ENCODE measurements at regions not wholly inside any gene's neighbourhood (a gene's known extent, or its start where the extent isn't known, plus 50 kb on each side); places are given as distances from the start of the nearest gene placed in this dataset.

- TF ChIP-seq JUND (IDR thresholded peaks at IDR 0.05; ENCODE audit: low read depth, low read length) (no peak), MAX (IDR thresholded peaks at IDR 0.05; ENCODE audit: low read depth, low read length) (no peak), CTCF (IDR thresholded peaks at IDR 0.05 in 2 of 3, conservative IDR thresholded peaks at IDR 0.05 in 1 of 3; ENCODE audit: control insufficient read depth in 2 of 3, extremely low read depth in 1 of 3, insufficient read depth in 1 of 3, low read depth in 3 of 3, low read length in 3 of 3) (no peak), TCF12 (IDR thresholded peaks at IDR 0.05; ENCODE audit: low read depth, low read length) (no peak), SUZ12 (IDR thresholded peaks at IDR 0.05; ENCODE audit: unreplicated experiment) (no peak), FOS (IDR thresholded peaks at IDR 0.05; ENCODE audit: borderline replicate concordance, extremely low read depth, insufficient read length) (no peak), MXI1 (IDR thresholded peaks at IDR 0.05; ENCODE audit: low read depth, low read length) (no peak), POLR2AphosphoS5 (IDR thresholded peaks at IDR 0.05; ENCODE audit: low read length) (no peak), BCL11A (IDR thresholded peaks at IDR 0.05; ENCODE audit: low read depth, low read length) (no peak), MEF2A (IDR thresholded peaks at IDR 0.05; ENCODE audit: insufficient read depth, low read depth, low read length) (no peak), HDAC2 (IDR thresholded peaks at IDR 0.05) (no peak), SREBF2 (IDR thresholded peaks at IDR 0.05; ENCODE audit: low read length) (no peak), IRF3 (IDR thresholded peaks at IDR 0.05) (no peak), CREB1 (IDR thresholded peaks at IDR 0.05; ENCODE audit: low read depth) (no peak)
Measured at GRCh38 chr1:217039926-217040325, 316.7 kb upstream of the ESRRG start.

Data from GM12878 (cell line).